ENCODE measurements at regions not wholly inside any gene's neighbourhood (a gene's known extent, or its start where the extent isn't known, plus 50 kb on each side); places are given as distances from the start of the nearest gene placed in this dataset.

- Histone ChIP-seq H3K9ac (ENCODE audit: insufficient read depth, low read depth, low read length) (no peak overlapping the region), H4K20me1 (ENCODE audit: insufficient read depth, low read length) (no peaks in the 10 kb centered on the region), H3K36me3 (replicated peaks in 1 of 2; ENCODE audit: control insufficient read depth in 1 of 2, insufficient read depth in 2 of 2, low read length in 2 of 2) (no peaks in the 10 kb centered on the region), H3K9me3 (ENCODE audit: low read length) (no peaks in the 10 kb centered on the region), H3K4me1 (ENCODE audit: insufficient read depth, low read length) (no peaks in the 10 kb centered on the region), H3K4me2 (ENCODE audit: low read depth, low read length) (no peak overlapping the region), H3K27ac (ENCODE audit: extremely low read length, insufficient read depth, low read length) (no peak overlapping the region), H3K79me2 (ENCODE audit: insufficient read depth, low read length) (no peaks in the 10 kb centered on the region), H3K27me3 (ENCODE audit: control insufficient read depth in 1 of 2, insufficient read depth in 2 of 2, low read length in 2 of 2) (no peaks in the 10 kb centered on the region), H3K4me3 (replicated peaks in 1 of 3; ENCODE audit: insufficient read depth in 1 of 3, low read depth in 2 of 3, low read length in 3 of 3) (no peak overlapping the region), H2AFZ (ENCODE audit: low read length) (no peak overlapping the region)
- no peak for FAIRE-seq
- intact Hi-C loops (cut with micrococcal nuclease; ENCODE audit: unreplicated experiment) = no loop called here
- TF ChIP-seq ZNF501 (CRISPR knock-in tag; IDR thresholded peaks at IDR 0.05) = no peak
- TF ChIP-seq ZNF891 (CRISPR knock-in tag; IDR thresholded peaks at IDR 0.05) = no peak
- TF ChIP-seq ZMYM4 (CRISPR knock-in tag; IDR thresholded peaks at IDR 0.05) = no peak
- no peak for TF ChIP-seq ARHGAP35 (CRISPR knock-in tag; IDR thresholded peaks at IDR 0.05; ENCODE audit: borderline replicate concordance)
- TF ChIP-seq, protein P1, sequence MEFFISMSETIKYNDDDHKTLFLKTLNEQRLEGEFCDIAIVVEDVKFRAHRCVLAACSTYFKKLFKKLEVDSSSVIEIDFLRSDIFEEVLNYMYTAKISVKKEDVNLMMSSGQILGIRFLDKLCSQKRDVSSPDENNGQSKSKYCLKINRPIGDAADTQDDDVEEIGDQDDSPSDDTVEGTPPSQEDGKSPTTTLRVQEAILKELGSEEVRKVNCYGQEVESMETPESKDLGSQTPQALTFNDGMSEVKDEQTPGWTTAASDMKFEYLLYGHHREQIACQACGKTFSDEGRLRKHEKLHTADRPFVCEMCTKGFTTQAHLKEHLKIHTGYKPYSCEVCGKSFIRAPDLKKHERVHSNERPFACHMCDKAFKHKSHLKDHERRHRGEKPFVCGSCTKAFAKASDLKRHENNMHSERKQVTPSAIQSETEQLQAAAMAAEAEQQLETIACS (CRISPR knock-in tag; IDR thresholded peaks at IDR 0.05) = no peak
- TF ChIP-seq ZNF644 (CRISPR knock-in tag; IDR thresholded peaks at IDR 0.05; ENCODE audit: low read depth) = no peak
- no peak for TF ChIP-seq ZNF792 (CRISPR knock-in tag; IDR thresholded peaks at IDR 0.05)
- no peak for ATAC-seq
- BruUV-seq (replicated peaks) = no TSS peak
- ChIA-PET CTCF (ENCODE audit: low intra/inter-chr PET ratio, low total read pairs) (no interaction called here), POLR2A (no interaction called here)
- 1% methylated on average over 2 of the region's 2 CpGs for whole genome bisulfite sequencing (ENCODE audit: low lambda C conversion rate)
- no peak for DNase-seq (ENCODE audit: low spot score)
- in situ Hi-C loops (cut with HindIII; ENCODE audit: extremely low pct_ligation_motif_present, low pct_unique_long_range_greater_than_20kb) = no loop called here
These were observed 133.3 kb downstream of the TNFSF13B start for GRCh38 chr13:108402850-108403249.

DNA sequence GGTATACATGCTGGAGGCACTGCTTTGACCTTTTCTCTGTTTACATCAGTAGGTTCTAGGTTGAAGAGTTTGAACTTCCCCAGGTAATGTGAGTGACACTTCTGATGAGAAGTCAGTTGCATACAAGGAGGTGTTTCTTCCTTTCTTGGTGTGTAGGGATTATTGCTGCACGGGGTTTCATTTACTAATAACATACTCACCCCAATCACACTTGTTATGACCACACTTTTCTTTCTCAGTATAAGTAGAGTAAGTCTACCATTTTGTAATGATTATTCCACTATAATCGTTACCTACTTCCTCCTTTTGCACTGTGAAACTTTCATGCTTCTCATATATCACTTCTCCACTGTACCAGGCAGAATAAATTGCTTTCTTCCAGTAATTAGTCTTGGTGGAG, 138.0 kb downstream of the TNFSF13B start:
- DNase-seq (ENCODE audit: low spot score) = no peak
- H3K4me3 ChIP-seq (replicated peaks in 1 of 3; ENCODE audit: insufficient read depth in 1 of 3, low read depth in 2 of 3, low read length in 3 of 3) = no peak overlapping the region
- FAIRE-seq = no peak
- H3K36me3 ChIP-seq (replicated peaks in 1 of 2; ENCODE audit: control insufficient read depth in 1 of 2, insufficient read depth in 2 of 2, low read length in 2 of 2) = no peaks in the 10 kb centered on the region
- WGBS (ENCODE audit: low lambda C conversion rate) = 0% methylated on average over 2 of the region's 2 CpGs
- no peak overlapping the region for H3K9ac ChIP-seq (ENCODE audit: insufficient read depth, low read depth, low read length)
- no peaks in the 10 kb centered on the region for H3K4me1 ChIP-seq (ENCODE audit: insufficient read depth, low read length)
- no peaks in the 10 kb centered on the region for H3K79me2 ChIP-seq (ENCODE audit: insufficient read depth, low read length)
- ChIA-PET CTCF (ENCODE audit: low intra/inter-chr PET ratio, low total read pairs) (no interaction called here), POLR2A (no interaction called here)
- in situ Hi-C loops (cut with HindIII; ENCODE audit: extremely low pct_ligation_motif_present, low pct_unique_long_range_greater_than_20kb) (no loop called here), intact Hi-C loops (cut with micrococcal nuclease; ENCODE audit: unreplicated experiment) (no loop called here)
- H3K4me2 ChIP-seq (ENCODE audit: low read depth, low read length) = no peak overlapping the region
- BruUV-seq (replicated peaks) = no TSS peak
- H3K27ac ChIP-seq (ENCODE audit: extremely low read length, insufficient read depth, low read length) = no peak overlapping the region
- no peak for ATAC-seq
- H2AFZ ChIP-seq (ENCODE audit: low read length) = no peak overlapping the region
- H3K9me3 ChIP-seq (ENCODE audit: low read length) = no peaks in the 10 kb centered on the region
- H4K20me1 ChIP-seq (ENCODE audit: insufficient read depth, low read length) = no peaks in the 10 kb centered on the region
- no peaks in the 10 kb centered on the region for H3K27me3 ChIP-seq (ENCODE audit: control insufficient read depth in 1 of 2, insufficient read depth in 2 of 2, low read length in 2 of 2)
- TF ChIP-seq KDM2A (CRISPR knock-in tag; IDR thresholded peaks at IDR 0.05; ENCODE audit: borderline replicate concordance, low read depth) (no peak), TOE1 (CRISPR knock-in tag; IDR thresholded peaks at IDR 0.05) (no peak), ZNF816 (CRISPR knock-in tag; IDR thresholded peaks at IDR 0.05; ENCODE audit: borderline replicate concordance) (no peak), ZNF136 (CRISPR knock-in tag; IDR thresholded peaks at IDR 0.05; ENCODE audit: low read depth) (no peak), MTF2 (CRISPR knock-in tag; IDR thresholded peaks at IDR 0.05; ENCODE audit: borderline replicate concordance) (no peak), ZNF674 (CRISPR knock-in tag; IDR thresholded peaks at IDR 0.05; ENCODE audit: low read depth) (no peak), ZNF30 (CRISPR knock-in tag; IDR thresholded peaks at IDR 0.05) (no peak), ZNF274 (CRISPR knock-in tag; IDR thresholded peaks at IDR 0.05) (no peak), ZNF629 (CRISPR knock-in tag; conservative IDR thresholded peaks at IDR 0.05) (no peak), ATF7 (IDR thresholded peaks at IDR 0.05) (no peak), ATF7 (CRISPR knock-in tag; IDR thresholded peaks at IDR 0.05) (no peak)
- TF ChIP-seq, protein P2, sequence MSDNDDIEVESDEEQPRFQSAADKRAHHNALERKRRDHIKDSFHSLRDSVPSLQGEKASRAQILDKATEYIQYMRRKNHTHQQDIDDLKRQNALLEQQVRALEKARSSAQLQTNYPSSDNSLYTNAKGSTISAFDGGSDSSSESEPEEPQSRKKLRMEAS (IDR thresholded peaks at IDR 0.05) = no peak
- TF ChIP-seq, protein P3, sequence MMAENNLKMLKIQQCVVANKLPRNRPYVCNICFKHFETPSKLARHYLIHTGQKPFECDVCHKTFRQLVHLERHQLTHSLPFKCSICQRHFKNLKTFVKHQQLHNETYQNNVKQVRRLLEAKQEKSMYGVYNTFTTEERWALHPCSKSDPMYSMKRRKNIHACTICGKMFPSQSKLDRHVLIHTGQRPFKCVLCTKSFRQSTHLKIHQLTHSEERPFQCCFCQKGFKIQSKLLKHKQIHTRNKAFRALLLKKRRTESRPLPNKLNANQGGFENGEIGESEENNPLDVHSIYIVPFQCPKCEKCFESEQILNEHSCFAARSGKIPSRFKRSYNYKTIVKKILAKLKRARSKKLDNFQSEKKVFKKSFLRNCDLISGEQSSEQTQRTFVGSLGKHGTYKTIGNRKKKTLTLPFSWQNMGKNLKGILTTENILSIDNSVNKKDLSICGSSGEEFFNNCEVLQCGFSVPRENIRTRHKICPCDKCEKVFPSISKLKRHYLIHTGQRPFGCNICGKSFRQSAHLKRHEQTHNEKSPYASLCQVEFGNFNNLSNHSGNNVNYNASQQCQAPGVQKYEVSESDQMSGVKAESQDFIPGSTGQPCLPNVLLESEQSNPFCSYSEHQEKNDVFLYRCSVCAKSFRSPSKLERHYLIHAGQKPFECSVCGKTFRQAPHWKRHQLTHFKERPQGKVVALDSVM (CRISPR knock-in tag; IDR thresholded peaks at IDR 0.05) = no peak
